ENCODE measurements at regions not wholly inside any gene's neighbourhood (a gene's known extent, or its start where the extent isn't known, plus 50 kb on each side); places are given as distances from the start of the nearest gene placed in this dataset.

DNA sequence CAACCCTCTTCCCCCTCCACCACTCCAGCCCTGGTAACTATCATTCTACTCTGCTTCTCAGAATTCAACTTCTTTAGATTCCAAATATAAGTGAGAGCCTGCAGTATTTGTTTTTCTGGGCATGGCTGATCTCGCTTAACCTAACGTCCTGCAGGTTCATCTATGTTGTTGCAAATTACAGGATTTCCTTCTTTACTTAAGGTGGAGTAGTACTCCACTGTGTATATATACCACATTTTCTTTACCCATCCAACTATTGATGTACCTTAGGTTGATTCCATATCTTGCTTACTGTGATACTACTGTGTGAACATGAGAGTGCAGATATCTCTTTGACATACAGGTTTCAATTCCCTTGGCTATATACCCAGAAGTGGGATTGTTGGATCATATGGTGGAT is 106.3 kb upstream of the ZNF366 start:
- DNase-seq: no peak

DNA sequence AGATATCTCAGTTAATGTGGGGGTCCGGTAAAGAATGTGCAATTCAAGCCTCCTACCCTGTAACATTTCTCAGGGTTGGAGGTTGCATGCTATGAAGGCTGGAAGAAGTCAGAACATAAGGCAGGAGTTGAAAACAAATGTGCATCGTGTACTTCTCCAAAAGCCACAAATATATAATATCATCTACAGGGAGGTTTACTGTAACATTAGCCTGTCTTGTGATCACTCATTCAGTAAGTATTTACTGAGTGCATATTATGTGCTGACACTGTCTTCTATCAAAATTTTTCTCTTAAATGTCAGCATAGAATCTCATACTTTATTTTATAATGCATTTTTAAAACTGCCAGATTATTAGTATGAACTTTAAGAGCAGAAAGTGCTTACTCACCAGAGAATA is 105.6 kb upstream of the ZNF366 start:
- DNase-seq: no peak

DNA sequence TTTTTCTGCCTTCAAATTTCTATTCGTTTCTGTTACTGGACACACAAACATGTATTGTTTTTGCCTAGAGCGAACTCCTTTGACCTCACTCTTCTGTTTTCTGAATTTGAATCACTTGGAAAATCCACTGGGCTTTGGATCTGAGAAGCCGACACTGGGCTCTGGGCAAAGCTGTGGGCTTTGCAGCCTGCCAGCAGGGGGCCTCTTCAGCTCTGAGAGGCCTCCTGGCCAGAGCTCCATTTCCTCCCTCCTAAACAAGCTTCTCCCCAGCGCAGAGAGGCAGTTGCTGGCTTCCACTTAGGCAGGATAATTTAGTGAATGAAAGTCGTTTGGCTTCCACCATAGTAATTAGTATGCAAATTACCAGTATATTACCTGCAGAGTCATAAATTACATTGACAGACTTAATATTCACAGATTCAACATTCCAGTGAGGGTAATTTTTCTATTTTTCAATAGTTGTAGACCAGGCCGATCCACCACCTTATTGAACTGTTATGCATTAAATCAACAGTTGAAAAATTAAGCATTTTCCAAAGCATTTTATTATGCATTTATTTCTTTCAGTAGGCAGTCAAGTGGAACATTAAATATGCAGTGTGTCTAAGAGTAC is 104.0 kb upstream of the ZNF366 start:
- peak; percentile 23 for DNase-seq

DNA sequence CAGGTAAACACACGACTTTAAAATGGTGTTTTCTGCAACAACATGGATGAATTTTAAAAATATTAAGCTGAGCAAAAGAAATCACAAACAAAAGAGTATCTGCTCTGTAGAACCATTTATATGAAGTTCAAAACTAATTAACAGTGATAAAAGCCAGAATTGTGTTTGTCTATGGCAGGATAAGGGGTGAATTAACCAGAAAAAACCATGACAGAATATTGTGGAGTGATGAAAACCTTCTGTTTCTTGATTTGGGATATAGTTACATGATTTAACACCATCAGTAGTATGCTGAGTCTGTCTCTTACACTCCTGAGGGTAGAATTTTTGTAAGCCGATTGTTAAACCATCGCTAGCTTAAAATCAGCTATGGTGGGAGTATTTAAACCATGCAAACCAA is 101.7 kb upstream of the ZNF366 start:
- no peak for DNase-seq

DNA sequence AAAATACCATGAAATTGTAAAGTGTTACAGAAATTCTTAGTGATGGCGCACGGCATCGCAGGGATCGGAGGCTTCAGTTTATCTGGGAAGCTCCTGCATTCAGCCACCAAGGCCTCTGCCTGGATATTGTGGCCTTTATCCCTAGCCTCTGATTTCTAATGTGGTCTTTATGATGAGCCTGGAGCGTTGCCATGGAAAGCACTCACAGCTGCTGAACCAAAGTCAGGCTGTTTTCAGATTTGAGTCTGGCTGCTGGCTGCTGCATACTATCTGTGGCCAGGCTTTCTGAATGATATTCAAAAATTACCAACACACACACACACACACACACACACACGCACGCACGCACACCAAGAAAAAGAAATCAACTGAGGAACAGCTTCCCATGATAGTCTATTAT is 101.1 kb upstream of the ZNF366 start:
- DNase-seq: no peak

DNA sequence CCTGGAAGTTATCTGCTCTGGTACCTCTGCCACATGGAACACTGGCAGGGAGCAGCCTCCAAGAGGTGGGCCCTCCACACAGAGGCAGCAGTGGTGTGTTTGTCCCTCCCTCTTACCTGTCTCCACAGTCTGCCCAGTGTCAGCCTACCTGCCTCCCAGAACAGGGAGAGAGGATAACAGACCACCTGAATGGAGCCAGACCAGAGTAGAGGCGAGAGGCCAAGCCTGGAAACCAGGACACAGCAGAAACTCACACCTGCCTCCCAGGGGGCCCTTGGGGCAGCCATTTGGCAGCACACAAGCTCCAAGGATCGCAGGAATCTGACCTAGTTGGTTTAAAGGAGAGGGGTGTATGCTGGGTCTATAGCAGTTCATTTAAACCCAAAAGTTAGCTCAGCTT is 100.2 kb upstream of the ZNF366 start:
- DNase-seq: no peak

DNA sequence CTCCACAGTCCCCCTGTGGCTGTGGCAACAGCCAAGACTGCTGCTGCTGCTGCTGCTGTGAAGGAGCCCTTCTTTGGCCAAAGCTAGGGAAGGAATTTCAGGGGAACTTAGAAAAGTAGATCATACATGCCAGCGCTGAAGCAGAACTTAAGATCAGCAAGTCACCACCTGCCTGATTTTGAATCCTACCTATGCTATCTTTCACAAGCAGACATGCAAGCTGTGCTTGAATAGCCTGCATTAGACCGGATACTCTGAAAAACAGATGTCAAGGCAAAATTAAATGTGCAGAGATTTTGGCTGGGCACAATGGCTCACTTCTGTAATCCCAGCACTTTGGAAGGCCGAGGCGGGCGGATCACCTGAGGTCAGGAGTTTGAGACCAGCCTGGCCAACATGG is 99.3 kb upstream of the ZNF366 start:
- DNase-seq: no peak

DNA sequence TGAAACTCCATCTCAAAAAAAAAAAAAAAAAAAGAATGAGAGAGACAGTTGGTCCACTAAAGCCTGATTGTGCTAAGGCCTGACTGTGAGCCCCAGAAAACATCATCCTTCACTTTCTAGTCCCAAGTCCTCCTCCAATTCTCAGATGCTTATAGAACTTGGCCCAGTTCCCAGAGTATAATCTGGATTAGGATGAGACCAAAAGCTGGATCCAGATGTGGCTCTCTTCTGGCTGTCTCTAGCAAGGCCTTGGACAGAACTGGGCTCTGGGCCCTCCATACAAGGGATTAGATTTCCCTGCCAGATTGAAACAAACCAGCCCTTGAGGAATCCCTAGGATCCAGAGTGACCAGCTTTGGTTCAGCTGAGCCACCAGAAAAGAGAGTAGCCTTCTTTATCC is 98.4 kb upstream of the ZNF366 start:
- DNase-seq: no peak

DNA sequence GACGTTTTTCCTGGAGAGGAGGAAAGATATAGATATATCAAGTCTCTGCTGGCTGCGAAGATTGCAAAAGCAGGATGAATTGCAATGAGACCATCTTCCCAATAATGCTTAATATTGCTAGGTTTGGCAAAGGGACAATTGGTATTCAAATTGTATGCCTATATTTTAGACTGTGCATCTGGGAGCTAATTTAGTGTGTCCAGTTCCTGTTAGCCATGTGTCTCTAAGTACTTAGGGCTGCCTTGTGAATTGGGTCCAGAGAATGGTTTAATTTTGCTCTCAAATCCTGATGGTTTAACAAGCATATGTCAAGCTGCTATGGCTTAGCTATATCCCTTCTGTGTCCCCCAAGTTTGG is 97.6 kb upstream of the ZNF366 start:
- DNase-seq: no peak

DNA sequence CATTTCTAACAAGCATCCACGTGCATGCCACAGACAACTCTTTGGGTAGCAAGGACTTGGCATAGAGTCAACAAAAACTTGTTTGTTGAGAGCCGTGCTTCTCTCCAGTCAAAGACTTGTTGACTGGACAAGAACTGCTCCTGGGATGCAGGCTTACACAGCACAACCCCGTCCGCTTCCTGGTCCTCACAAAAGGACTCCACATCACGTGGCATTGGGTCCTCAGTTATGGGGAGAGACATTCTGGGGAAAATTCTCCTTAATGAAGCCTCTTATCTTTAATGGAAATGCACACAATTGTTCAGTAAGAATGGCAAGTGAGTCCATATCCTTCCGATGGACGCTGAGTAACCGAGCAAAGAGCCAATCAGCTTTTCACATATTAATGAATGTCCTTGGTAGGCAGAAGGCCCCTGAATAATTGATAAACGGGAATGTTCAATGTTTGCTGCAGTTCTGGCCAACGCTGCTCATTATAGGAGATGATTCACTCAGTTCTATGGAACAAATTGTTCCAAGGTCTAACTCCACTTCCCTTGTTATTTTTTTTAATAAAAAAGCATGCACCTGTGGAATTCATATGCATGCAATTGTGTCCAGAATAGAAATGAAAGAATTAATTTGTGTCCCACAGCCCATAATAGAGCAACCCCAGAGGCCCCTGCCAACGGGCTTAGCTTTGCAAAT is 97.0 kb upstream of the ZNF366 start:
- no peak for DNase-seq

DNA sequence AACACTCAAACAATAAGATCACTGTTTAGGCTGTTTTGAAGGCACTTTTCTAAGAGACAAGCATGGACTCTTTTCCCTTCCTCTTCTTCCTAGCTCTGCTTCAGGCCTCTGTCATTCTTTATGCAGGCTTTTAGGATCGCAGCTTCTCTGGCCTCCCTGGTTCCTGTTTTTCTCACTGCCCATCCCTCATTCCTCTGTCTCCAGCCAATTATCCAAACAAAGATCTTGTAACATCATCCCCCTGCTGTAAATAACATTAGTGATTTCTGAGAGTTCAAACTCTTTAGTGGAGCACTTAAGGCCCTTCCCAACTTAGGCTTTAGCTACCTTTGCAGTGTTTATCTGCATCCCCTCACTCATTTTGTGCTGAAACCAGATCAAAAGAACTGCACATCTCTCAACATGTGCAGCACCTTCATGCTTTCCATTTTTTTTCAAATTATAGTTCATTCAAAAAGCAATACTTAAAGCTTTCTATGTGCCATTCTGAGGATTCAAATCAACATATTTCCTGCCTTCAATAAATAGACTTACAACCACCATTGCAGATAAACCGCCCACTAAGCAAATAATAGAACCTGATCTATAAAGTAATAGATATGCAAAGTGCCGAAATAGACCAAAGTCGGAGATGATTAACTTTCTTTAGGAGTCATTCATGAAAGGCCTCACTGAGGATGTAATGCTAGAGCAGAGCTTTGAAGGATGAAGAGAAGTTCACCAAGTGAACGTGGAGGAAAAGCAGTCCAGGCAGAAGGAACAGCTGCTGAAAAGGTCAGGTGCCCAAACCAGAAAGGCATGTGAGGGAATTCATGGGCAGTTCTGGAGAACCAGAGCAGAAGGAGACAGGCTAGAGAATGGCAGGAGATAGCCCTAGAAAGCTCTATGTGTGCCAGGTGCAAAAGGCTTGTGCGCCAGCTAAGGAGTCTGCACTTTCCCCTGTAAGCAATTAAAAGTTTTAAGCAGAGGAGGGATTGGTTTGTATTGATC is 95.8 kb upstream of the ZNF366 start:
- no peak for DNase-seq

DNA sequence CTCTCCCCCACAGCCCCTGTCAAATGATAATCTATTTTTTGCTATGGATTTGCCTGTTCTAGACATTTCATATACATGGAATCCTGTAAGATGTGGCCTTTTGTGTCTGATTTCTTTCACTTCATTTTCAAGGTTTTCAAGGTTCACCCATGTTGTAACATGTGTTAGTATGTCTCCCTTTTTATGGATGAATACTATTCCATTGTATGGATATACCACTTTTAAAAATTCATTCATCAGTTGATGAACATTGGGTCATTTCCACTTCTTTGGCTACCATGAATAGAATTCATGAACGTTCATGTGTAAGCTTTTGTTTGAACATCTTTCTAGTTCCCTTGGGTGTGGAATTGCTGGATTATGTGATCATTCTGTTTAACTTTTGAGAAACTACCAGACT is 94.7 kb upstream of the ZNF366 start:
- no peak for DNase-seq

DNA sequence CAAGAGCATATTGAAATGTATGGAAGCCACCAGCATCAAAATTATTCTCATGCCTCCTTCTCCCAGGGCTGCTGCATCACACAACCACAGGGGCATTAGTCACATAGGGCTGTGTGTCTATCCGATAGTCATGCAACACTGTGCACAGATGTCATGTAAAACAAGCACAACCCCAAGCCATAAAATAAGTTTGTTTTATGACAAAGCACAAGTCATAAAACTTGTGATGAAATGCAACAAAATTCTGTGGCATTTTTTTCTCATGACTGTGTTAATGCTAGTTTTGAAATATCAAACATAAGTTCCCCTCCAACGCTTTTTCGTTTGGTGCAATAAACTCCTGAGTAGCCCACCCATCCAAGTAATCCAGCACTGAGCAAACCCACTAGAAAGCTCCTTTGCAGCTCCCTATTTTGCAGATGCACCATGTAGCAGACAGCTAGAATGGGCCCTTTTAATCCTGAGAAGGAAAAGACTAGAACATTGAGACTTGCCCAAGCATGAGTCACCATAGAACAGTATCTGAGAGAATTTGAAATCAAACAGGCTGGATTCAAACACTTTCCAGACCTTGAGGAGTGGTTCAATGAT is 93.3 kb upstream of the ZNF366 start:
- DNase-seq: no peak

DNA sequence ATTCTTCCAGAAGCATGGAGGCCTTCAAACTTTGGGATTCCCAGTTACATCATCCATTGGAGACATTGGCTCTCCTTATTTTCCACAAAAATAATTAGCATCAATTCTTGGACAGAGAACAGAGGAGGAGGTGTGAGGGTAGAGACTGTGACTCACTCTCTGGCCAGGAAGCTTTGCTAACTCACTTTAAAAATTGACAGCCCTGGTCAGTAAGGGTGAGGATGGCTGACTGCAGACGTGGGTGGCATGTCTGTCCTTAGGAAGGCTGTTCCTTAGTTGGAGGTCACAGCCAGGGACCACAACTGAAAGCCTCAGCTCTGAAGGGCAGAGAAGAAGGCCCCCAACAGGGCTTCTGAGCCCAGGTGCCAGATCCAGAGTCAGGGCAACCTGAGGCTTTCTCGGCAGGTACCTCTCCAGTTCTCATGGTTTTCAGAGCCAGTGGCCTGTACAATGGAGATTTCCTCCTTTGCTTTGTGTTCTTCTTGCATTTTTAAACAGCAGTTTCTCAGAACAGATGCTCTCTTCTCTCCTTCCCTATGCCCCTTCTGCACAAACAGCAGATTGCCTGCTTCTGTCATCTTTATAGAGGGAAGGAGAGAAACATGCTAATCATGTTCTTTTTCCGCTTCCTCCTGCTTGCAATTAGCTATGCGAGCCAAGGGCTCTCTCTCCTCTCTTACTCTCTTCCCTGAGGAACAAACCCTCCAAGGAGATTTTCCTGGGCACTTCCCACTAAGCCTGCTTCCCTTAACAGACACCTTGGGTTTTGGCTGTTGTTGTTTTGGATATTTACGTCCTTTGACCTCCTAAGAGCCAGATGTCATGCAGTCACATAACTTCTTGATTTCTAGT is 92.5 kb upstream of the ZNF366 start:
- no peak for DNase-seq

DNA sequence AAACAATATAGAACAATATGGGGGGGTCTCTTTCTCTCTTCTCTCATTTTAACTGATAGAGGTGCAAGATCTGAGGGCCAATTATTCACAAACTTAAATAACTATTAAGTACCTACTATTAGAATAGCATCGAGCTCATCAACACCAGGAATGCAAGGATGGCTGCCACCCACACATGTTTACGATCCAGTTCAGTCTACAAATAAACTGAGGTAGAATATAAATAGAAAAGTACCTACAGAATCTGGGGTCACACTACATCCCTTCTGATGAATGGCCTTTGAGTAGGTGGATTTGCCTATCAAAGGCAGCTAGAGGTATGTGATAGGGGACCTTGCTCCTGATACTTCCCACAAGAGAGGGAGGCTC is 91.8 kb upstream of the ZNF366 start:
- DNase-seq: no peak

DNA sequence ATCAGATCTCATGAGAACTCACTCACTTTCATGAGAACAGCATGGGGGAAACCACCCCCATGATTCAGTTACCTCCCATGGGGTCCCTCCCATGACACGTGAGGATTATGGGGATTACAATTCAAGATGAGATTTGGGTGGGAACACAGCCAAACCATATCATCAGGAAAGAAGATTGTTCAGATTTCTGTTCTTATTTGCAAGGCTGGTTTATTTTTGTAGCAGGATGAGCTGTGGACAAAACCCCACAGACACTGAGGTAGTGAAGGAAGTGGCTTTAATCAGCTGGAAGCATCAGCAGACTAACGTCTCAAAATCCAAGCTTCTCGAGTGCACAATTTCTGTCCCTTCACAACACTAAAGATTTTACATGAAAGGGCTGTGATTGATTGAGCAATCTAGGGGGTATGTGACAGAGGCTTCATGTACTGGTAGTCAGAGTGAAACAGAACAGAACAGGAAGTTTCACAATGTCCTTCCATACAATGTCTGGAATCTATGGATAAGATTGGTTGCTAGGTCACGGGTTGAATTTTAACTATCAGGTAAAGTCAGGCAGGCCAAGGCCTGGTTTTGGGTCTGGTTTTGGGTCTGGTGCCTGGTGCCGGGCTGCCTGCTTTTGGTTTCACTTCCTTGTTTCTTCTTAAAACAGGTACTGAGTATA is 91.3 kb upstream of the ZNF366 start:
- no peak for DNase-seq

DNA sequence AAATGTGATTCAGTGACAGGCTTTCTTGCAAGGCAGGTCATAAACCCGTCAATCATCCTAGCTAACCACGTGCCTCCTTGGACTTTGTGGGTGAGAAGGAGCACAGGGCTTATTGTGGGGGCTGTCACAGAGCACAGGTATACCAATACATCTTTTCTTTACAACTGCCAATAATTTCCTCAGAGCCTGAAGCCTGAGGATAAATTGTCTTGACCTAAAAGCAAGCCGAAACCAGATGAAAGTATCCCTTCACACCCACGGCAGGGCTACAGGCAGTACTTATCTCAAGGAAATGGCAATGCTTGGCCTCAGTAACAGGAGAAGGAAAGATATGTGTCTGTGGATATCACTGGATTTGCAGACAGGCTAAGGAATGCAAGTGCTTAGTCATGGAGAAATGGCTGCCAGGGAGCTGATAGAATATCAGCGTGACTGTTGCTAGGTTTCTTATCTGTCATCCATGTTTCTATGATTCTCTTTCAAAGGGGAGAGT is 90.3 kb upstream of the ZNF366 start:
- no peak for DNase-seq

DNA sequence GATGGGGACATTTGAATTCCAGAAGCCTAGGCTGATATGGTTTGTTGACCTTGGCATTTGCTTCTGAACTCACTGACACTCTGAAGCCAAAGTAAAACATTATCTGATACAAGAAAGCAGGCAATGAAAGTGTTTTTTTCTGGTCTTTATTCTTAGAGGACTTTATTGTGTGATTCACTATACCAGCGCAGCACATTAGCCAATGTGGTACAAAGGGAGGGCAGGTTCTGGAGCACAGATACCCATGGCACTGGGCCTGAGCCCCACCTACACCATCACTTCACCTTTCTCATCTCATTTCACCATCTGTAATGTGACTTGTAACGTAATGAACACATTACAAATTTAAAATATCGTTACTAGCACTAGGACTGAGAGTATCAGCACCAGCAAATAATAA is 89.7 kb upstream of the ZNF366 start:
- no peak for DNase-seq

DNA sequence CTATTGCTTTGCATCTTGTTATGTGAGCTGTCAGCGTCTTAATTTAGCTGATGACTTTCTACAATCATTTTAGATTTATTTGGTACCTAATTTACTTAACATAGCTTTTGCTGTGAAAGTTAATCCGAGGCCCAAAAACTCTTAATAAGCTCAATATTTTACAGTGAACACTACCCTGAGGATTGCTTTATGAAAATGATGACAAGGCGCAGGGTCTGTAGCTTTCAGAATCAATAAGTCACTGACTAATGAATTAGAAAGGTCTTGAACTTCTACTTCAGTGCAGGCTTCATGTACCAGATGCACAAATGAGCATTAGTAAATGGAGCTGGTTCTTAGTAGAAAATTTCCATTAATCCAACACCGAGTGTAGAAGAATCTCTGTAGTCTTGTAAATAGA is 81.4 kb upstream of the ZNF366 start:
- no peak for DNase-seq

DNA sequence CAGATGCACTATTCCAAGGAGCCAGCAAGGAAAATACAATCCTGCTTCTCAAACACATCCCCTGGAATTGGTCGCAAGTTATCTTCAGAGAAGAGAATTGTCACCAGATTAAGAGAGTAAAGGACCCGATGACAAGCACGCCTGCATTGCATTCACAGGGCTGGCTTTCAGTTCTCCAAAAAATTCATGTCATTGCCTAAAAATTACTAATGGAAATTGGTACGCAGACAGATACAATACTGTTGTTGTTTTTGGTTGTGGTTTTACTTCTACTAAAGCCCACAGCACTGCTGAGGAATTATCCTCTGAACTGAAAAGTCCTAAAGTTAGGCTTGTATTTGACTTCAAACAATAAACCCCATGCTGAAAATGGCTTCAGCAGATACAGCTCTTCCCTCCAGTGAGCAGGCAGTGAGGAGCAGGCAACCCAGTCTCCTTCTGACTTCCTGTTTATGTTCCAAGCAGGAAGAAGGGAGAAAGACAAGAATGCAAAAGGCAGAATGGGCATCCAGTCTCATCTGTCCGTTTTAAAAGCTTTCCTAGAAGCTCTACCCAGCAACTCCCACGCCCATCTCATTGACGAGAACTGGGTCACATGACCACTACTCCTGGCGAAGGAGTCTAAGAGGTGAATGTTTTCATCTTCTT is 80.6 kb upstream of the ZNF366 start:
- DNase-seq: peak; percentile 1

DNA sequence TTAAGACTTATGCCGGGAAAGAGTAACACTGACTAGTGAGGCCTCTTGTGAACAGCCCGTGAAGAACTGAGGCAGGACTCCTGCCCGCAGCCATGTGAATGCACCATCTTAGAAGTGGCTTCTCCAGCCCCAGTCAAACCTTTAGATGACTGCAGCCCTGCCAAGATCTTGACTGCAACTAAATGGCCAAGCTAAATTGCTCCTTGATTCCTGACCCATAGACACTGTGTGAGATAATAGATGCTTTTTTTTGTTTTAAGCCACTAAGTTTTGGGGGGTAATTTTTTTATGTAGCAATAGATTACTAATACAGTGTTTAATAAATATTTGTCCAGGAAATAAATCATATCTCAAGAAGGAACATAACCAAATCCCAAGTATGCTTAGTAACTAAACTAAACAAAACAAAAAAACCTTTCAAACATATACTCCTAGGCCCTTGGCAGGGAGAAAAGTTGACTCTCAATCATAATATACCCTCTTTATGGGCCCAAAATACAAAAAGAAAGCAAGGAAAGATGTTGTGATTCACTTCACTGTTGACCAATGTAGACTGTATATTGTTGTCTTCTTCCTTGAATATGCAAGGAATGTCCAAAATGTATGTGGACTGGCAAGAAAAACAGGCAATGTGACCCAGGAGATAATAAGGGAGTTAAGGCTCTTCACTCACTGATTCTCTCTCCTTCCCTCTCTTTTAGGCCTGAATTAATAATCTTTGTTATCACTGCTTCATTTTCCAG is 79.7 kb upstream of the ZNF366 start:
- no peak for DNase-seq
